ENCODE measurements at regions not wholly inside any gene's neighbourhood (a gene's known extent, or its start where the extent isn't known, plus 50 kb on each side); places are given as distances from the start of the nearest gene placed in this dataset.

DNA sequence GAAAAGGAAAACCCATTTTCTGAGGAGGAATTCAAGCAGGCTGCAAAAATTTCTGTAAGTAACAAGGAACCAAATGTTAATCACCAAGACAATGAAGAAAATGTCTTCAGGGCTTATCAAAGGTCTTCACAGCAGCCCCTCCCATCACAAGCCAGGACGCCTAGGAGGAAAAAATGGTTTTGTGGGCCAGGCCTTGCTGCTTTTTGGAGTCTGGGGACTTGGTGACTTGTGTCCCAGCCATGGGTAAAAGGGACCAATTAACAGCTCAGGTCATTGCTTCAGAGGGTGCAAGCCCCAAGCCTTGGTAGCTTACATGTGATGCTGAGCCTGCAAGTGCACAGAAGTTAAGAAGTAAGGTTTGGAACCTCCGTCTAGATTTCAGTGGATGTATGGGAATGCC, 55.7 kb upstream of the FOXP2 start (continued):
- TF ChIP-seq, protein P1, sequence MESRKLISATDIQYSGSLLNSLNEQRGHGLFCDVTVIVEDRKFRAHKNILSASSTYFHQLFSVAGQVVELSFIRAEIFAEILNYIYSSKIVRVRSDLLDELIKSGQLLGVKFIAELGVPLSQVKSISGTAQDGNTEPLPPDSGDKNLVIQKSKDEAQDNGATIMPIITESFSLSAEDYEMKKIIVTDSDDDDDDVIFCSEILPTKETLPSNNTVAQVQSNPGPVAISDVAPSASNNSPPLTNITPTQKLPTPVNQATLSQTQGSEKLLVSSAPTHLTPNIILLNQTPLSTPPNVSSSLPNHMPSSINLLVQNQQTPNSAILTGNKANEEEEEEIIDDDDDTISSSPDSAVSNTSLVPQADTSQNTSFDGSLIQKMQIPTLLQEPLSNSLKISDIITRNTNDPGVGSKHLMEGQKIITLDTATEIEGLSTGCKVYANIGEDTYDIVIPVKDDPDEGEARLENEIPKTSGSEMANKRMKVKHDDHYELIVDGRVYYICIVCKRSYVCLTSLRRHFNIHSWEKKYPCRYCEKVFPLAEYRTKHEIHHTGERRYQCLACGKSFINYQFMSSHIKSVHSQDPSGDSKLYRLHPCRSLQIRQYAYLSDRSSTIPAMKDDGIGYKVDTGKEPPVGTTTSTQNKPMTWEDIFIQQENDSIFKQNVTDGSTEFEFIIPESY (IDR thresholded peaks at IDR 0.05; ENCODE audit: extremely low read depth, insufficient replicate concordance, low read length), result no peak
- TF ChIP-seq EGR1 (IDR thresholded peaks at IDR 0.05; ENCODE audit: low read depth), result no peak
- no peak for TF ChIP-seq SRF (IDR thresholded peaks at IDR 0.05; ENCODE audit: low read depth)

DNA sequence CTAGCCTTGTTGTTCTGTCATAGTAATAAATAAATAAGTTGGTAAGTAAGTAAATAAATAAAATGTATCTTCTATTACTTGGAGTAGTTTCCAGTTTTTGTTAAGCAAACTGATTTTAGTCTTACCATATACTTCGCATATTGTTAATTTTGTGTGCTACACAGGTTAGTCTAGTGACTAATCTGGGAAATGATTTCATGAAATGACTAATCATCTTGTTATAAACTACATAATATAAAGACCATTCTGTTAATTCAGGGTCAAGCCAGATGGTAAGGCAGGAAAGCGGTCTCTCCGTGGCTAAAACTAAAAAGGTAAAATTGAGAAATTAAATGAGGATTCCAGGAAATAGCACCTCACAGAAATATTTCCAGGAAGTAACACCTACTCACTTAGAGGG, 58.5 kb upstream of the FOXP2 start:
- Histone ChIP-seq H3K4me2 (ENCODE audit: low read length) (no peak overlapping the region), H4K20me1 (ENCODE audit: insufficient read depth) (no peaks in the 10 kb centered on the region), H3K9ac (ENCODE audit: low read length) (no peak overlapping the region), H3K27ac (ENCODE audit: low read depth, low read length) (no peak overlapping the region), H3K4me3 (replicated peaks in 1 of 2; ENCODE audit: low read depth in 1 of 2, low read length in 2 of 2) (no peak overlapping the region), H3K79me2 (ENCODE audit: insufficient read depth, low read length) (no peaks in the 10 kb centered on the region), H2AFZ (ENCODE audit: low read depth, low read length, poor library complexity, severe bottlenecking) (no peak overlapping the region), H3K27me3 (ENCODE audit: insufficient read depth, low read length) (no peaks in the 10 kb centered on the region), H3K9me2 (ENCODE audit: insufficient read depth) (no peaks in the 10 kb centered on the region), H3K9me3 (ENCODE audit: control insufficient read depth in 1 of 2, insufficient read depth in 1 of 2, low read depth in 1 of 2, low read length in 2 of 2) (no peaks in the 10 kb centered on the region), H3K36me3 (ENCODE audit: control insufficient read depth in 1 of 2, insufficient read depth in 2 of 2, low read length in 2 of 2) (no peaks in the 10 kb centered on the region), H3K4me1 (ENCODE audit: control insufficient read depth in 1 of 2, insufficient read depth in 2 of 2, low read length in 2 of 2) (no peaks in the 10 kb centered on the region)
- ChIA-PET POLR2A (no interaction called here), CTCF (no interaction called here), RAD21 (ENCODE audit: low non-redundant PET in 1 of 2, low total read pairs in 2 of 2, uncharacterized antibody in 2 of 2, unreplicated experiment in 2 of 2) (no interaction called here)
- no TSS peak for BruUV-seq (replicated peaks)
- intact Hi-C loops (cut with micrococcal nuclease), result no loop called here
- no peak for DNase-seq (ENCODE audit: low read depth, low spot score)
- TF ChIP-seq CEBPB (IDR thresholded peaks at IDR 0.05; ENCODE audit: low read depth), result no peak
- TF ChIP-seq, protein P2, sequence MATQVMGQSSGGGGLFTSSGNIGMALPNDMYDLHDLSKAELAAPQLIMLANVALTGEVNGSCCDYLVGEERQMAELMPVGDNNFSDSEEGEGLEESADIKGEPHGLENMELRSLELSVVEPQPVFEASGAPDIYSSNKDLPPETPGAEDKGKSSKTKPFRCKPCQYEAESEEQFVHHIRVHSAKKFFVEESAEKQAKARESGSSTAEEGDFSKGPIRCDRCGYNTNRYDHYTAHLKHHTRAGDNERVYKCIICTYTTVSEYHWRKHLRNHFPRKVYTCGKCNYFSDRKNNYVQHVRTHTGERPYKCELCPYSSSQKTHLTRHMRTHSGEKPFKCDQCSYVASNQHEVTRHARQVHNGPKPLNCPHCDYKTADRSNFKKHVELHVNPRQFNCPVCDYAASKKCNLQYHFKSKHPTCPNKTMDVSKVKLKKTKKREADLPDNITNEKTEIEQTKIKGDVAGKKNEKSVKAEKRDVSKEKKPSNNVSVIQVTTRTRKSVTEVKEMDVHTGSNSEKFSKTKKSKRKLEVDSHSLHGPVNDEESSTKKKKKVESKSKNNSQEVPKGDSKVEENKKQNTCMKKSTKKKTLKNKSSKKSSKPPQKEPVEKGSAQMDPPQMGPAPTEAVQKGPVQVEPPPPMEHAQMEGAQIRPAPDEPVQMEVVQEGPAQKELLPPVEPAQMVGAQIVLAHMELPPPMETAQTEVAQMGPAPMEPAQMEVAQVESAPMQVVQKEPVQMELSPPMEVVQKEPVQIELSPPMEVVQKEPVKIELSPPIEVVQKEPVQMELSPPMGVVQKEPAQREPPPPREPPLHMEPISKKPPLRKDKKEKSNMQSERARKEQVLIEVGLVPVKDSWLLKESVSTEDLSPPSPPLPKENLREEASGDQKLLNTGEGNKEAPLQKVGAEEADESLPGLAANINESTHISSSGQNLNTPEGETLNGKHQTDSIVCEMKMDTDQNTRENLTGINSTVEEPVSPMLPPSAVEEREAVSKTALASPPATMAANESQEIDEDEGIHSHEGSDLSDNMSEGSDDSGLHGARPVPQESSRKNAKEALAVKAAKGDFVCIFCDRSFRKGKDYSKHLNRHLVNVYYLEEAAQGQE (IDR thresholded peaks at IDR 0.05; ENCODE audit: low read depth), result no peak
- no peak for TF ChIP-seq EZH2phosphoT487 (IDR thresholded peaks at IDR 0.05; ENCODE audit: borderline replicate concordance)
- no peak for ATAC-seq

Data from HCT116 (cell line).